ENCODE measurements at regions not wholly inside any gene's neighbourhood (a gene's known extent, or its start where the extent isn't known, plus 50 kb on each side); places are given as distances from the start of the nearest gene placed in this dataset.
"Not testable (repeated sequence)": the region's sequence is repeated elsewhere in the genome, so short reads cannot be mapped to it uniquely, and the experiment has no call there.

- no peak for DNase-seq (ENCODE audit: low read depth)
These were observed 674.5 kb upstream of the NECTIN3 start for GRCh38 chr3:110397115-110397514.

- no peak for DNase-seq (ENCODE audit: low read depth)
These were observed 671.3 kb upstream of the NECTIN3 start for GRCh38 chr3:110400315-110400714.

GRCh38 chr3:110405830-110406585 is 665.6 kb upstream of the NECTIN3 start:
- DNase-seq (ENCODE audit: low read depth): no peak

- DNase-seq (ENCODE audit: low read depth): no peak
These were observed 658.4 kb upstream of the NECTIN3 start for GRCh38 chr3:110413266-110413665.

GRCh38 chr3:110413807-110414748 is 657.5 kb upstream of the NECTIN3 start:
- no peak for DNase-seq (ENCODE audit: low read depth)

- DNase-seq (ENCODE audit: low read depth): no peak
These were observed 656.8 kb upstream of the NECTIN3 start for GRCh38 chr3:110414855-110415254.

GRCh38 chr3:110419096-110419495 is 652.5 kb upstream of the NECTIN3 start:
- no peak for DNase-seq (ENCODE audit: low read depth)

GRCh38 chr3:110419601-110420000 is 652.0 kb upstream of the NECTIN3 start:
- no peak for DNase-seq (ENCODE audit: low read depth)

GRCh38 chr3:110420158-110420641 is 651.4 kb upstream of the NECTIN3 start:
- DNase-seq (ENCODE audit: low read depth): no peak

- no peak for DNase-seq (ENCODE audit: low read depth)
These were observed 648.3 kb upstream of the NECTIN3 start for GRCh38 chr3:110423276-110423675.

- no peak for DNase-seq (ENCODE audit: low read depth)
These were observed 641.5 kb upstream of the NECTIN3 start for GRCh38 chr3:110430146-110430545.

- DNase-seq (ENCODE audit: low read depth): no peak
These were observed 635.4 kb upstream of the NECTIN3 start for GRCh38 chr3:110436209-110436608.

- not testable (repeated sequence) for DNase-seq (ENCODE audit: low read depth)
These were observed 631.5 kb upstream of the NECTIN3 start for GRCh38 chr3:110440066-110440653.

GRCh38 chr3:110454066-110454465 is 617.5 kb upstream of the NECTIN3 start:
- no peak for DNase-seq (ENCODE audit: low read depth)

- DNase-seq (ENCODE audit: low read depth): no peak
These were observed 615.6 kb upstream of the NECTIN3 start for GRCh38 chr3:110456001-110456400.

GRCh38 chr3:110456438-110457138 is 615.0 kb upstream of the NECTIN3 start:
- no peak for DNase-seq (ENCODE audit: low read depth)

GRCh38 chr3:110457508-110457907 is 614.1 kb upstream of the NECTIN3 start:
- no peak for DNase-seq (ENCODE audit: low read depth)

GRCh38 chr3:110459021-110459420 is 612.6 kb upstream of the NECTIN3 start:
- no peak for DNase-seq (ENCODE audit: low read depth)

- no peak for DNase-seq (ENCODE audit: low read depth)
These were observed 601.3 kb upstream of the NECTIN3 start for GRCh38 chr3:110470310-110470709.

- no peak for DNase-seq (ENCODE audit: low read depth)
These were observed 598.2 kb upstream of the NECTIN3 start for GRCh38 chr3:110473405-110473804.

- DNase-seq (ENCODE audit: low read depth): no peak
These were observed 597.2 kb upstream of the NECTIN3 start for GRCh38 chr3:110474397-110474796.
